Kidney (tissue), 13 donors: ENCODE measurements at regions not wholly inside any gene's neighbourhood (a gene's known extent, or its start where the extent isn't known, plus 50 kb on each side); places are given as distances from the start of the nearest gene placed in this dataset.

Experiments used
- DNase-seq, 5 donors: peaks; one replicate each; pipeline ENCODE4 v3.0.0-alpha.2; 2013 to 2020
- FAIRE-seq: peaks from 2 replicates; lab custom pipeline; 2012; peaks lifted over from hg19 to GRCh38; lab: Jason Lieb, UNC
- H3K27ac ChIP-seq, 2 donors: one replicate each; pipeline ENCODE4 v1.7.0; 2013; ENCODE audit warnings: low read depth in 2 of 2, low read length in 2 of 2, inconsistent platforms in 1 of 2
- H3K27me3 ChIP-seq: one replicate; pipeline ENCODE4 v1.7.1; 2013; ENCODE audit warnings: low read length, inconsistent platforms; ENCODE audit not compliant: control insufficient read depth, insufficient read depth
- H3K36me3 ChIP-seq, 3 donors: one replicate each; pipeline versions ENCODE4 v1.7.0 to v1.7.1; 2013; ENCODE audit warnings: low read length in 3 of 3, control low read depth in 1 of 3, inconsistent platforms in 1 of 3; ENCODE audit not compliant: insufficient read depth in 3 of 3, control insufficient read depth in 2 of 3
- H3K4me1 ChIP-seq, 3 donors: one replicate each; pipeline versions ENCODE4 v1.7.0 to v1.7.1; 2013; ENCODE audit warnings: low read length in 3 of 3, inconsistent platforms in 1 of 3, low read depth in 1 of 3; ENCODE audit not compliant: control insufficient read depth in 2 of 3, insufficient read depth in 2 of 3
- H3K4me3 ChIP-seq, 3 donors: one replicate each; pipeline versions ENCODE4 v1.7.0 to v1.8.1; 2013; ENCODE audit warnings: low read length in 3 of 3, control low read depth in 1 of 3, inconsistent platforms in 1 of 3
- H3K9ac ChIP-seq, 3 donors: one replicate each; pipeline versions ENCODE4 v1.7.0 to v1.7.1; 2013; ENCODE audit warnings: low read length in 3 of 3, control low read depth in 1 of 3, inconsistent platforms in 1 of 3
- H3K9me3 ChIP-seq, 3 donors: one replicate each; pipeline versions ENCODE4 v1.7.0 to v1.7.1; 2013; ENCODE audit warnings: low read length in 3 of 3, control low read depth in 1 of 3, inconsistent platforms in 1 of 3; ENCODE audit not compliant: control insufficient read depth in 2 of 3, insufficient read depth in 1 of 3
- intact Hi-C: fragments of 100-400 bp; cut with DNase I; formaldehyde crosslinking; loops from one replicate; pipeline ENCODE4 v1.11.1; 2022
- TF ChIP-seq, protein P1 (sequence below): IDR thresholded peaks from 3 replicates; pipeline ENCODE4 v1.5.1; 2012; ENCODE audit warnings: mild to moderate bottlenecking, moderate library complexity, borderline replicate concordance; ENCODE audit not compliant: insufficient read depth; ENCODE audit errors: extremely low read depth
- donor health status: control.
- donor health status: control.
- donor health status: control.
- donor health status: control.
- donor health status: control.
- donor health status: DM: yes; HTN: yes; CAD: no.
- donor health status: Normal renal cell carcinoma (clear cell type).

- no peaks in the 10 kb centered on the region for H3K9me3 ChIP-seq
- H3K4me3 ChIP-seq, result no peak overlapping the region
- H3K4me1 ChIP-seq, result no peaks in the 10 kb centered on the region
- no peak for DNase-seq
- TF ChIP-seq, protein P1, sequence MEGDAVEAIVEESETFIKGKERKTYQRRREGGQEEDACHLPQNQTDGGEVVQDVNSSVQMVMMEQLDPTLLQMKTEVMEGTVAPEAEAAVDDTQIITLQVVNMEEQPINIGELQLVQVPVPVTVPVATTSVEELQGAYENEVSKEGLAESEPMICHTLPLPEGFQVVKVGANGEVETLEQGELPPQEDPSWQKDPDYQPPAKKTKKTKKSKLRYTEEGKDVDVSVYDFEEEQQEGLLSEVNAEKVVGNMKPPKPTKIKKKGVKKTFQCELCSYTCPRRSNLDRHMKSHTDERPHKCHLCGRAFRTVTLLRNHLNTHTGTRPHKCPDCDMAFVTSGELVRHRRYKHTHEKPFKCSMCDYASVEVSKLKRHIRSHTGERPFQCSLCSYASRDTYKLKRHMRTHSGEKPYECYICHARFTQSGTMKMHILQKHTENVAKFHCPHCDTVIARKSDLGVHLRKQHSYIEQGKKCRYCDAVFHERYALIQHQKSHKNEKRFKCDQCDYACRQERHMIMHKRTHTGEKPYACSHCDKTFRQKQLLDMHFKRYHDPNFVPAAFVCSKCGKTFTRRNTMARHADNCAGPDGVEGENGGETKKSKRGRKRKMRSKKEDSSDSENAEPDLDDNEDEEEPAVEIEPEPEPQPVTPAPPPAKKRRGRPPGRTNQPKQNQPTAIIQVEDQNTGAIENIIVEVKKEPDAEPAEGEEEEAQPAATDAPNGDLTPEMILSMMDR, result no peak
- no peak for FAIRE-seq
- H3K27ac ChIP-seq, result no peak overlapping the region
- no peak overlapping the region for H3K9ac ChIP-seq
- intact Hi-C loops, result no loop called here
- H3K36me3 ChIP-seq, result no peaks in the 10 kb centered on the region
- H3K27me3 ChIP-seq, result no peaks in the 10 kb centered on the region
Observed at GRCh38 chr11:10911907-10912306, 54.1 kb upstream of the ZBED5 start.

GRCh38 chr11:10909141-10909883, 51.5 kb upstream of the ZBED5 start:
- Histone ChIP-seq H3K27me3 (no peaks in the 10 kb centered on the region), H3K36me3 (no peaks in the 10 kb centered on the region), H3K9ac (no peak overlapping the region), H3K4me1 (no peaks in the 10 kb centered on the region), H3K4me3 (no peak overlapping the region), H3K9me3 (no peaks in the 10 kb centered on the region), H3K27ac (no peak overlapping the region)
- no peak for DNase-seq
- FAIRE-seq, result no peak
- intact Hi-C loops, result no loop called here
- TF ChIP-seq, protein P1, result no peak

- Histone ChIP-seq H3K27me3 (no peaks in the 10 kb centered on the region), H3K4me3 (no peak overlapping the region), H3K9ac (no peak overlapping the region), H3K27ac (no peak overlapping the region), H3K9me3 (no peaks in the 10 kb centered on the region), H3K4me1 (no peaks in the 10 kb centered on the region), H3K36me3 (no peaks in the 10 kb centered on the region)
- TF ChIP-seq, protein P1, result no peak
- DNase-seq (peak in 1 of 5 donors; percentile 69), FAIRE-seq (no peak)
- intact Hi-C loops, result no loop called here
Observed at GRCh38 chr11:10908215-10908951, 50.5 kb upstream of the ZBED5 start.
